ENCODE measurements at regions not wholly inside any gene's neighbourhood (a gene's known extent, or its start where the extent isn't known, plus 50 kb on each side); places are given as distances from the start of the nearest gene placed in this dataset.

- Histone ChIP-seq H3K4me3 (ENCODE audit: low read length) (no peak overlapping the region), H3K27me3 (ENCODE audit: control insufficient read depth, insufficient read depth, low read length) (no peaks in the 10 kb centered on the region), H3K27ac (ENCODE audit: low read length) (no peak overlapping the region), H3K36me3 (ENCODE audit: control insufficient read depth, insufficient read depth, low read length) (no peaks in the 10 kb centered on the region), H3K4me1 (ENCODE audit: control insufficient read depth, insufficient read depth, low read length) (no peaks in the 10 kb centered on the region), H3K9me3 (replicated peaks; ENCODE audit: control insufficient read depth, low read depth, low read length) (no peaks in the 10 kb centered on the region)
- no peak for DNase-seq
- 80% methylated on average over 1 of the region's 2 CpGs for WGBS (ENCODE audit: insufficient coverage)
Observed at GRCh38 chr15:37340438-37340837, 240.1 kb upstream of the MEIS2 start.

GRCh38 chr15:37359101-37359892, 258.9 kb upstream of the MEIS2 start:
- Histone ChIP-seq H3K36me3 (ENCODE audit: control insufficient read depth, insufficient read depth, low read length) (no peaks in the 10 kb centered on the region), H3K4me3 (ENCODE audit: low read length) (no peak overlapping the region), H3K9me3 (replicated peaks; ENCODE audit: control insufficient read depth, low read depth, low read length) (no peaks in the 10 kb centered on the region), H3K4me1 (ENCODE audit: control insufficient read depth, insufficient read depth, low read length) (no peaks in the 10 kb centered on the region), H3K27me3 (ENCODE audit: control insufficient read depth, insufficient read depth, low read length) (no peaks in the 10 kb centered on the region), H3K27ac (ENCODE audit: low read length) (no peak overlapping the region)
- 81% methylated on average over 3 of the region's 8 CpGs for WGBS (ENCODE audit: insufficient coverage)
- DNase-seq, result no peak

- H3K27me3 ChIP-seq (ENCODE audit: control insufficient read depth, insufficient read depth, low read length), result no peaks in the 10 kb centered on the region
- no peaks in the 10 kb centered on the region for H3K9me3 ChIP-seq (replicated peaks; ENCODE audit: control insufficient read depth, low read depth, low read length)
- H3K36me3 ChIP-seq (ENCODE audit: control insufficient read depth, insufficient read depth, low read length), result no peaks in the 10 kb centered on the region
- no CpG with 5 or more reads among the region's 6 CpGs for WGBS (ENCODE audit: insufficient coverage)
- no peaks in the 10 kb centered on the region for H3K4me1 ChIP-seq (ENCODE audit: control insufficient read depth, insufficient read depth, low read length)
- no peak overlapping the region for H3K4me3 ChIP-seq (ENCODE audit: low read length)
- DNase-seq, result no peak
- H3K27ac ChIP-seq (ENCODE audit: low read length), result no peak overlapping the region
Observed at GRCh38 chr15:37359893-37360290, 259.5 kb upstream of the MEIS2 start.

- H3K9me3 ChIP-seq (replicated peaks; ENCODE audit: control insufficient read depth, low read depth, low read length), result no peaks in the 10 kb centered on the region
- no CpG with 5 or more reads among the region's 1 CpG for WGBS (ENCODE audit: insufficient coverage)
Observed at GRCh38 chr15:37360724-37361123, 260.4 kb upstream of the MEIS2 start.

DNA sequence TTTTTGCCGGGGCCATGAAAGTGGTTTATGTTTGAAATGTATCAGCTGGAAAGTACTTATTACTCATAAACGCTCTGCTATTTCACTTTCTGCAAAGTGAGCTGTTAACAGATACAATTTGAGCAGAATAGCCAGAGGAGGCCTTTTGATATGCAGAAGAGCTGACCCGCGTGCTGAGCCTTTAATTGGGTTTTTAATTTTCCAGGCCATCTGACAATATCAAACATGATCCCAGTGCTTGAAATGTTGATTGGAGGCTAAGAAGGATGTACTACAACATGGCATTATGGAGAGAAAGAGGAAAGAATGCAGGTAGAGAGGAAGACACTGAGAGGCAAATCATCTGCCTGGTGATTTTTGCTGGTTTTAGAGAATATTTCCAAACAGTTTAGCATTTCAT, 261.3 kb upstream of the MEIS2 start:
- Histone ChIP-seq H3K27ac (ENCODE audit: low read length) (no peak overlapping the region), H3K4me3 (ENCODE audit: low read length) (no peak overlapping the region), H3K27me3 (ENCODE audit: control insufficient read depth, insufficient read depth, low read length) (no peaks in the 10 kb centered on the region), H3K9me3 (replicated peaks; ENCODE audit: control insufficient read depth, low read depth, low read length) (no peaks in the 10 kb centered on the region), H3K36me3 (ENCODE audit: control insufficient read depth, insufficient read depth, low read length) (no peaks in the 10 kb centered on the region), H3K4me1 (ENCODE audit: control insufficient read depth, insufficient read depth, low read length) (no peaks in the 10 kb centered on the region)
- no CpG with 5 or more reads among the region's 4 CpGs for WGBS (ENCODE audit: insufficient coverage)
- DNase-seq, result no peak

More at GRCh38 chr15:37360724-37361123, 260.4 kb upstream of the MEIS2 start:
- DNase-seq, result no peak
- Histone ChIP-seq H3K4me3 (ENCODE audit: low read length) (no peak overlapping the region), H3K27me3 (ENCODE audit: control insufficient read depth, insufficient read depth, low read length) (no peaks in the 10 kb centered on the region), H3K4me1 (ENCODE audit: control insufficient read depth, insufficient read depth, low read length) (no peaks in the 10 kb centered on the region), H3K27ac (ENCODE audit: low read length) (no peak overlapping the region), H3K36me3 (ENCODE audit: control insufficient read depth, insufficient read depth, low read length) (no peaks in the 10 kb centered on the region)

DNA sequence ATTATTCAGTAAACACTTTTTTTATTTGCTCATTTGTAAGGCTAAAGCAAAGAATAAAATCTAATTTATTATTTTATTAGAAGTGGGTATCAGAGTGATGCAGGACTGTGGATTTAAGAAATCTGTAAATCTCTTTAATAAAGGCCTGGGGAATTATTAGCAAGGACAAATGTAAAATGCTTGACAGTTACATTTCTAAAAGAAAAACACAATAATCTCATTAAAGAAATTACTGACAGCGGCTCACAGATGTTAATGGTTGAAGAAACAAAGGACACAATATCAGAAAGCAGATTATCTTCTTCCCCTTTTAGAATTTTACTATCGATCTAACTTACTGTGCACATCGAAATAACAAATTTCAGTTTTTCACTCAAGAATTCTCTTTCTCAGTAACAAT, 262.1 kb upstream of the MEIS2 start:
- H3K4me1 ChIP-seq (ENCODE audit: control insufficient read depth, insufficient read depth, low read length), result no peaks in the 10 kb centered on the region
- no CpG with 5 or more reads among the region's 3 CpGs for WGBS (ENCODE audit: insufficient coverage)

GRCh38 chr15:37368961-37369360, 268.6 kb upstream of the MEIS2 start:
- Histone ChIP-seq H3K27me3 (ENCODE audit: control insufficient read depth, insufficient read depth, low read length) (no peaks in the 10 kb centered on the region), H3K36me3 (ENCODE audit: control insufficient read depth, insufficient read depth, low read length) (no peaks in the 10 kb centered on the region), H3K9me3 (replicated peaks; ENCODE audit: control insufficient read depth, low read depth, low read length) (no peaks in the 10 kb centered on the region), H3K4me1 (ENCODE audit: control insufficient read depth, insufficient read depth, low read length) (no peaks in the 10 kb centered on the region), H3K27ac (ENCODE audit: low read length) (no peak overlapping the region), H3K4me3 (ENCODE audit: low read length) (no peak overlapping the region)
- no peak for DNase-seq
- WGBS (ENCODE audit: insufficient coverage), result 69% methylated on average over 1 of the region's 4 CpGs

More for the DNA sequence above, 262.1 kb upstream of the MEIS2 start:
- Histone ChIP-seq H3K36me3 (ENCODE audit: control insufficient read depth, insufficient read depth, low read length) (no peaks in the 10 kb centered on the region), H3K27me3 (ENCODE audit: control insufficient read depth, insufficient read depth, low read length) (no peaks in the 10 kb centered on the region), H3K27ac (ENCODE audit: low read length) (no peak overlapping the region), H3K9me3 (replicated peaks; ENCODE audit: control insufficient read depth, low read depth, low read length) (no peaks in the 10 kb centered on the region), H3K4me3 (ENCODE audit: low read length) (no peak overlapping the region)
- no peak for DNase-seq

GRCh38 chr15:37370941-37371340, 270.6 kb upstream of the MEIS2 start:
- no peaks in the 10 kb centered on the region for H3K27me3 ChIP-seq (ENCODE audit: control insufficient read depth, insufficient read depth, low read length)
- no peaks in the 10 kb centered on the region for H3K36me3 ChIP-seq (ENCODE audit: control insufficient read depth, insufficient read depth, low read length)
- no peak for DNase-seq
- H3K4me3 ChIP-seq (ENCODE audit: low read length), result no peak overlapping the region
- no peaks in the 10 kb centered on the region for H3K4me1 ChIP-seq (ENCODE audit: control insufficient read depth, insufficient read depth, low read length)
- WGBS (ENCODE audit: insufficient coverage), result no CpG with 5 or more reads among the region's 2 CpGs
- H3K9me3 ChIP-seq (replicated peaks; ENCODE audit: control insufficient read depth, low read depth, low read length), result no peaks in the 10 kb centered on the region
- H3K27ac ChIP-seq (ENCODE audit: low read length), result no peak overlapping the region

DNA sequence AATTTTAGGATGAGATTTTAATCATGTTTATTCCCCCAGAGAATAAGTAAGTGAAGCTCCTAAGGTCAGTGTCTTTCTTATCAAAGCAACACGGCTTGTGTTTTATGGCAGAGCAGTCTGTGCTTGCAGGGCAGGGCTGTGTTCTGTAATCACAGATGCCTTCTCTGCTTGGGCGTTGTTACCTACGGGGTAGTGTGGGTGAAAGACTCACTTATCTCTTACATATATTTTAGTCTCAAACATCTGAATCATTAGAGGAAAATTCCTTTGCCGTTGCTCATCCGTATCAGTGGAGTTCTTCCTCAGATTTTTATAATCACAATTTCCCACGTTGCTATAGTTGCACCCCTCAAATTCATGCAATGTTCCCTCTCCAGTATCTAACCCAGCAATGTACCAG, 271.7 kb upstream of the MEIS2 start:
- WGBS (ENCODE audit: insufficient coverage), result 50% methylated on average over 3 of the region's 6 CpGs
- Histone ChIP-seq H3K27me3 (ENCODE audit: control insufficient read depth, insufficient read depth, low read length) (no peaks in the 10 kb centered on the region), H3K4me1 (ENCODE audit: control insufficient read depth, insufficient read depth, low read length) (no peaks in the 10 kb centered on the region), H3K9me3 (replicated peaks; ENCODE audit: control insufficient read depth, low read depth, low read length) (no peaks in the 10 kb centered on the region), H3K27ac (ENCODE audit: low read length) (no peak overlapping the region), H3K4me3 (ENCODE audit: low read length) (no peak overlapping the region), H3K36me3 (ENCODE audit: control insufficient read depth, insufficient read depth, low read length) (no peaks in the 10 kb centered on the region)
- DNase-seq, result no peak

- Histone ChIP-seq H3K27me3 (ENCODE audit: control insufficient read depth, insufficient read depth, low read length) (no peaks in the 10 kb centered on the region), H3K36me3 (ENCODE audit: control insufficient read depth, insufficient read depth, low read length) (no peaks in the 10 kb centered on the region), H3K4me1 (ENCODE audit: control insufficient read depth, insufficient read depth, low read length) (no peaks in the 10 kb centered on the region), H3K4me3 (ENCODE audit: low read length) (no peak overlapping the region), H3K27ac (ENCODE audit: low read length) (no peak overlapping the region), H3K9me3 (replicated peaks; ENCODE audit: control insufficient read depth, low read depth, low read length) (no peaks in the 10 kb centered on the region)
- DNase-seq, result no peak
- 33% methylated on average over 2 of the region's 3 CpGs for WGBS (ENCODE audit: insufficient coverage)
Observed at GRCh38 chr15:37375519-37375918, 275.2 kb upstream of the MEIS2 start.

GRCh38 chr15:37377428-37377827, 277.1 kb upstream of the MEIS2 start:
- H3K27me3 ChIP-seq (ENCODE audit: control insufficient read depth, insufficient read depth, low read length), result no peaks in the 10 kb centered on the region
- no peak overlapping the region for H3K4me3 ChIP-seq (ENCODE audit: low read length)
- no peaks in the 10 kb centered on the region for H3K4me1 ChIP-seq (ENCODE audit: control insufficient read depth, insufficient read depth, low read length)
- WGBS (ENCODE audit: insufficient coverage), result no CpG with 5 or more reads among the region's 2 CpGs
- no peaks in the 10 kb centered on the region for H3K36me3 ChIP-seq (ENCODE audit: control insufficient read depth, insufficient read depth, low read length)
- no peak overlapping the region for H3K27ac ChIP-seq (ENCODE audit: low read length)
- no peak for DNase-seq
- no peaks in the 10 kb centered on the region for H3K9me3 ChIP-seq (replicated peaks; ENCODE audit: control insufficient read depth, low read depth, low read length)

Measured in muscle of leg (tissue), 3 donors.